ENCODE measurements at regions not wholly inside any gene's neighbourhood (a gene's known extent, or its start where the extent isn't known, plus 50 kb on each side); places are given as distances from the start of the nearest gene placed in this dataset.

DNA sequence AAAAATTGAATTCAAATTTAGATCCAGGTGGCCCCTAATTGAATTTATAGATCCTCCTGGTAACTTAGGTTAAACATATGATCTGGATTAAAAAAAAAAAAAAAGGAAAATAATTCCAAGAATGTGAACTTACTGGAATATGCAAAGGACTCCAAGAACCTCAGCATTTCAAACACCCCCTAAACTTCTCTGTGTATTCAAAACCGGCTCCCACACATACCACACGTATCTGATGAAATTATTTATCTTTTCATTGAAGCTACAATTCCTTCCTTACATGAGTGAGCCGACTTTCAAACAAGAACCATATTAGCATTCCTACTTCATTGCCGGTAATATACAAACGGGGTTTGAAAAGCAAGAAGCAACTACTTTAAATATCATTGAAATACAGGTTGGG, 61.4 kb upstream of the FMN2 start:
- no peak for DNase-seq
- Histone ChIP-seq H3K9me3 (ENCODE audit: low read depth) (no peaks in the 10 kb centered on the region), H3K9me2 (ENCODE audit: insufficient read depth) (0 out of 2 replicates have a peak, but pooled peaks cover 4% of the 10 kb centered on the region), H2AFZ (peak overlapping the region; percentile 37), H3K27me3 (replicated peaks; ENCODE audit: insufficient read depth) (no peaks in the 10 kb centered on the region), H4K20me1 (ENCODE audit: insufficient read depth) (no peaks in the 10 kb centered on the region), H3K4me3 (no peak overlapping the region), H3K4me2 (ENCODE audit: unreplicated experiment) (peak overlapping the region; percentile 59), H3K9ac (no peak overlapping the region), H3F3A (ENCODE audit: insufficient read depth) (peaks cover 36% of the 10 kb centered on the region), H3K4me1 (ENCODE audit: insufficient read depth) (peaks cover 44% of the 10 kb centered on the region), H3K79me2 (ENCODE audit: insufficient read depth) (no peaks in the 10 kb centered on the region), H3K27ac (peak overlapping the region; percentile 17; the same call in 1 of the 2 replicates), H3K36me3 (ENCODE audit: low read depth) (no peaks in the 10 kb centered on the region)
- in situ Hi-C loops (cut with MboI), result loop anchor here (10.0 to 25.0 kb wide), 2 partner anchors 125 to 657 kb away; no protein-coding TSS in a partner anchor
- TF ChIP-seq EZH2 (IDR thresholded peaks at IDR 0.05; ENCODE audit: insufficient read depth, poor library complexity, severe bottlenecking), result no peak
- no peak for TF ChIP-seq EZH2phosphoT487 (IDR thresholded peaks at IDR 0.05; ENCODE audit: insufficient read depth, low read depth)
- WGBS, 2 experiments (ENCODE audit: low coverage in 1 of 2, low lambda C conversion rate in 2 of 2, missing lambda C conversion rate in 2 of 2), result 57 to 61% methylated on average over 5 of the region's 5 CpGs

DNA sequence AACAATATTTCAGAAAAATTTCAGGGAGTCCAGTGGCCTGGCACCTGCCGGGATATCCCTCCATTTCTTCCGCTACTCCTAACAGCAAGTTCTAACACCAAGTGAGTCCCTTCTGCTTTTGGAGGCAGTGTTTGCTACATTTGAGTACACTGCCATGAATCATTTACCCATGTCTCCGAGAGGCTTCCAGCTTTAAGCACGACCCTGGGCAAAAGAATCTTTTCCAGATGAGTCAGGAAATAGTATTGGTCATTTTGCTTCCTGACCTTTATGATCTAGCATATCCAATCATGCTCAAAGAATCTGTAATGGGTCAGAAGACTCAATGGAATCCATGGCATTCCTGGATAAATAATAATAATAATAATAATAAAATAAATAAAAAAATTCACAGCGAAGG, 60.7 kb upstream of the FMN2 start:
- Histone ChIP-seq H4K20me1 (ENCODE audit: insufficient read depth) (no peaks in the 10 kb centered on the region), H3K4me3 (no peak overlapping the region), H2AFZ (no peak overlapping the region), H3K4me1 (ENCODE audit: insufficient read depth) (peaks cover 44% of the 10 kb centered on the region), H3K9me3 (ENCODE audit: low read depth) (no peaks in the 10 kb centered on the region), H3K4me2 (ENCODE audit: unreplicated experiment) (no peak overlapping the region), H3F3A (ENCODE audit: insufficient read depth) (peaks cover 36% of the 10 kb centered on the region), H3K36me3 (ENCODE audit: low read depth) (no peaks in the 10 kb centered on the region), H3K27me3 (replicated peaks; ENCODE audit: insufficient read depth) (no peaks in the 10 kb centered on the region), H3K9ac (no peak overlapping the region), H3K79me2 (ENCODE audit: insufficient read depth) (no peaks in the 10 kb centered on the region), H3K9me2 (ENCODE audit: insufficient read depth) (0 out of 2 replicates have a peak, but pooled peaks cover 4% of the 10 kb centered on the region), H3K27ac (peak overlapping the region; percentile 70)
- TF ChIP-seq EZH2phosphoT487 (IDR thresholded peaks at IDR 0.05; ENCODE audit: insufficient read depth, low read depth) (no peak), EZH2 (IDR thresholded peaks at IDR 0.05; ENCODE audit: insufficient read depth, poor library complexity, severe bottlenecking) (no peak)
- in situ Hi-C loops (cut with MboI), result loop anchor here (10.0 to 25.0 kb wide), 2 partner anchors 124 to 656 kb away; no protein-coding TSS in a partner anchor
- DNase-seq, result peak; percentile 97
- 18 to 24% methylated on average over 5 of the region's 5 CpGs for WGBS, 2 experiments (ENCODE audit: low coverage in 1 of 2, low lambda C conversion rate in 2 of 2, missing lambda C conversion rate in 2 of 2)

DNA sequence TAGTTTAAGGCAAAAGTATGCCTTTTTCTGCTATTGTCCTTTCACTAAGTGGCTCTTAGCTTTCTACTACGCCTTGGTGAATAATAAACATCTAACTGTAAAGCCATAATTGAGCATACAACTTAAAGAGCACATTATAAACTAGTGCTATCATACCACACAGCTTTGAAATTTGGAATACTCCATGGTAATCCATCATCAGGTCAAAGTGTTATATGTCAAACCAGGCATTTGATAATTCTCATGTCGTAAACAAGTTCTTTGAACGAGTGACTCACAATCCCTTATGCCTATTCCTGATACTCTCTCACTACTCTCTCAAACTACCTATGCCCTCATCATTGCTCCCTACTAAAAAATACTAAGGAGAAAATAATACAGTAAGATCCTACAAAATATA, 60.3 kb upstream of the FMN2 start:
- in situ Hi-C loops (cut with MboI), result loop anchor here (10.0 to 25.0 kb wide), 2 partner anchors 123 to 656 kb away; no protein-coding TSS in a partner anchor
- peaks cover 36% of the 10 kb centered on the region for H3F3A ChIP-seq (ENCODE audit: insufficient read depth)
- H3K9me3 ChIP-seq (ENCODE audit: low read depth), result no peaks in the 10 kb centered on the region
- H3K4me1 ChIP-seq (ENCODE audit: insufficient read depth), result peaks cover 44% of the 10 kb centered on the region
- peak; percentile 73 for DNase-seq
- H3K9ac ChIP-seq, result no peak overlapping the region
- H3K4me2 ChIP-seq (ENCODE audit: unreplicated experiment), result no peak overlapping the region
- no peak overlapping the region for H2AFZ ChIP-seq
- no peaks in the 10 kb centered on the region for H3K36me3 ChIP-seq (ENCODE audit: low read depth)
- TF ChIP-seq EZH2phosphoT487 (IDR thresholded peaks at IDR 0.05; ENCODE audit: insufficient read depth, low read depth) (no peak), EZH2 (IDR thresholded peaks at IDR 0.05; ENCODE audit: insufficient read depth, poor library complexity, severe bottlenecking) (no peak)
- 0 out of 2 replicates have a peak overlapping the region, but pooled peaks have one; percentile 4 for H3K4me3 ChIP-seq
- no peaks in the 10 kb centered on the region for H3K27me3 ChIP-seq (replicated peaks; ENCODE audit: insufficient read depth)
- no peaks in the 10 kb centered on the region for H4K20me1 ChIP-seq (ENCODE audit: insufficient read depth)
- peak overlapping the region; percentile 70 for H3K27ac ChIP-seq
- 37 to 40% methylated on average over 3 of the region's 3 CpGs for WGBS, 2 experiments (ENCODE audit: low coverage in 1 of 2, low lambda C conversion rate in 2 of 2, missing lambda C conversion rate in 2 of 2)
- no peaks in the 10 kb centered on the region for H3K79me2 ChIP-seq (ENCODE audit: insufficient read depth)
- H3K9me2 ChIP-seq (ENCODE audit: insufficient read depth), result 0 out of 2 replicates have a peak, but pooled peaks cover 4% of the 10 kb centered on the region

DNA sequence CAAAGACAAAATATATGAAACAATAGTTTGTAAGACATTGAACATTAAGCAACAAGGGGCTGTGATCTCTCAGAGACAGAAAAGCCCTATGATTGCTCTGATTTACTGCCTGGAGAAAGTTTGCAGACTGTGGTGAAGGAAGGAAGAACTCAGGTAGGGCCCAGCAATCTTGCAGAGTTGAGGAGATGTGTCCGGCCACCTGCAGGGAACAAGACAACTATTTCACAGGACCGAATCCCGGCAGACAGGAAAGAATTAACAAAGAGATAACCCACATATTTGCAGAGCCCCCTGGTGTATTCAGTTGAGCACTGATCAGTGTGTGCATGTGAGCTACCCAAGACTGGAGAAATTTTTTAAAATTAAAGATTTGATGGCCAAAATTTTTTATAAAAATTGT, 58.3 kb upstream of the FMN2 start:
- in situ Hi-C loops (cut with MboI), result loop anchor here (10.0 to 25.0 kb wide), 2 partner anchors 121 to 654 kb away; no protein-coding TSS in a partner anchor

More for the DNA sequence above, 58.3 kb upstream of the FMN2 start:
- Histone ChIP-seq H3K27me3 (replicated peaks; ENCODE audit: insufficient read depth) (no peaks in the 10 kb centered on the region), H3K9me2 (ENCODE audit: insufficient read depth) (0 out of 2 replicates have a peak, but pooled peaks cover 4% of the 10 kb centered on the region), H3K9me3 (ENCODE audit: low read depth) (no peaks in the 10 kb centered on the region), H3K27ac (no peak overlapping the region), H3F3A (ENCODE audit: insufficient read depth) (peaks cover 36% of the 10 kb centered on the region), H3K79me2 (ENCODE audit: insufficient read depth) (no peaks in the 10 kb centered on the region), H3K4me1 (ENCODE audit: insufficient read depth) (peaks cover 40% of the 10 kb centered on the region), H3K9ac (no peak overlapping the region), H2AFZ (no peak overlapping the region), H3K4me3 (no peak overlapping the region), H4K20me1 (ENCODE audit: insufficient read depth) (no peaks in the 10 kb centered on the region), H3K36me3 (ENCODE audit: low read depth) (no peaks in the 10 kb centered on the region), H3K4me2 (ENCODE audit: unreplicated experiment) (no peak overlapping the region)
- TF ChIP-seq EZH2phosphoT487 (IDR thresholded peaks at IDR 0.05; ENCODE audit: insufficient read depth, low read depth) (no peak), EZH2 (IDR thresholded peaks at IDR 0.05; ENCODE audit: insufficient read depth, poor library complexity, severe bottlenecking) (no peak)
- no peak for DNase-seq
- 43% methylated on average over 3 of the region's 3 CpGs for WGBS, 2 experiments (ENCODE audit: low coverage in 1 of 2, low lambda C conversion rate in 2 of 2, missing lambda C conversion rate in 2 of 2)

All from GM23248 (cell line).